GM21360 (cell line): ENCODE measurements at regions not wholly inside any gene's neighbourhood (a gene's known extent, or its start where the extent isn't known, plus 50 kb on each side); places are given as distances from the start of the nearest gene placed in this dataset.

Experiments
- ATAC-seq: cut with Tn5 transposase; IDR thresholded peaks from one replicate; pipeline ENCODE4 v1.9.1; 2021; ENCODE audit warnings: mild to moderate bottlenecking, moderate library complexity; ENCODE audit not compliant: unreplicated experiment

- ATAC-seq, result no peak
Observed at GRCh38 chr5:18312016-18312415, 677.8 kb downstream of the TAF11L14 start.

- ATAC-seq, result no peak
Observed at GRCh38 chr5:18314192-18314778, 680.0 kb downstream of the TAF11L14 start.

GRCh38 chr5:18321262-18321942 is 687.1 kb downstream of the TAF11L14 start:
- ATAC-seq, result no peak

GRCh38 chr5:18323891-18324290 is 689.6 kb downstream of the TAF11L14 start:
- no peak for ATAC-seq

- no peak for ATAC-seq
Observed at GRCh38 chr5:18325431-18325830, 691.2 kb downstream of the TAF11L14 start.

- ATAC-seq, result no peak
Observed at GRCh38 chr5:18329328-18329727, 695.1 kb downstream of the TAF11L14 start.

- ATAC-seq, result no peak
Observed at GRCh38 chr5:18333841-18334240, 699.6 kb downstream of the TAF11L14 start.

GRCh38 chr5:18334949-18335348 is 700.7 kb downstream of the TAF11L14 start:
- no peak for ATAC-seq

GRCh38 chr5:18354828-18355227 is 720.6 kb downstream of the TAF11L14 start:
- ATAC-seq, result no peak

- ATAC-seq, result no peak
Observed at GRCh38 chr5:18357486-18357885, 723.2 kb downstream of the TAF11L14 start.

- no peak for ATAC-seq
Observed at GRCh38 chr5:18366234-18366633, 732.0 kb downstream of the TAF11L14 start.

GRCh38 chr5:18370531-18370930 is 736.3 kb downstream of the TAF11L14 start:
- no peak for ATAC-seq

GRCh38 chr5:18375641-18376040 is 741.4 kb downstream of the TAF11L14 start:
- ATAC-seq, result no peak

GRCh38 chr5:18378066-18378465 is 743.8 kb downstream of the TAF11L14 start:
- no peak for ATAC-seq

GRCh38 chr5:18379189-18379588 is 744.9 kb downstream of the TAF11L14 start:
- ATAC-seq, result no peak

GRCh38 chr5:18380729-18381362 is 746.6 kb downstream of the TAF11L14 start:
- no peak for ATAC-seq

GRCh38 chr5:18393565-18394442 is 759.5 kb downstream of the TAF11L14 start:
- no peak for ATAC-seq

- ATAC-seq, result no peak
Observed at GRCh38 chr5:18394443-18394804, 760.2 kb downstream of the TAF11L14 start.

GRCh38 chr5:18395126-18396110 is 761.2 kb downstream of the TAF11L14 start:
- ATAC-seq, result no peak

GRCh38 chr5:18397371-18397770 is 763.1 kb downstream of the TAF11L14 start:
- ATAC-seq, result no peak
